ENCODE measurements at regions not wholly inside any gene's neighbourhood (a gene's known extent, or its start where the extent isn't known, plus 50 kb on each side); places are given as distances from the start of the nearest gene placed in this dataset.

DNA sequence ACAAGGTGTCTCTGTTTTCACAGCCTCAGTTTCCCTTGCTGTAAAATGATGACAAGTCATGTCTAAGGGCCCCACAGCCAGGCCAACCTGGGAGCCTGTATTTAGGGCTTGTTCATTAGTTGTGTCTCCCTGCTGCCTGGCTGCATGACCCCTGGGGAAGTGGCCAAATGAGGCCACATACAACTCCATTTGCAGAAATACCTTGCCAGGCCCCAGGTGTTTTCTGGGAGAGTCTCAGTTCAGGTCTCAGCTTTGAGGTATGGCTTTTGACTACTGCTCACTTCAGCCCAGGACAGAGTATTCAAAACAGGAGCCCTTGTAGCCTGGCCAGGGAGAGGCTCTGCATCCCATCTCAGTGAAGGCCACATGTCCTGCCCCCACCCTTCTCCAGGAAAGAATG lies 202.5 kb upstream of the MAMLD1 start (continued):
- TF ChIP-seq POLR2AphosphoS5 (IDR thresholded peaks at IDR 0.05; ENCODE audit: low read depth, low read length) (no peak), SNRNP70 (IDR thresholded peaks at IDR 0.05; ENCODE audit: low read depth, low read length) (no peak), ZNF180 (CRISPR knock-in tag; IDR thresholded peaks at IDR 0.05; ENCODE audit: borderline replicate concordance, low read depth) (no peak), ARNTL (CRISPR knock-in tag; IDR thresholded peaks at IDR 0.05) (no peak), ZNF75D (CRISPR knock-in tag; IDR thresholded peaks at IDR 0.05; ENCODE audit: borderline replicate concordance) (no peak), TEAD2 (CRISPR knock-in tag; IDR thresholded peaks at IDR 0.05) (no peak)
- TF ChIP-seq, protein P1, sequence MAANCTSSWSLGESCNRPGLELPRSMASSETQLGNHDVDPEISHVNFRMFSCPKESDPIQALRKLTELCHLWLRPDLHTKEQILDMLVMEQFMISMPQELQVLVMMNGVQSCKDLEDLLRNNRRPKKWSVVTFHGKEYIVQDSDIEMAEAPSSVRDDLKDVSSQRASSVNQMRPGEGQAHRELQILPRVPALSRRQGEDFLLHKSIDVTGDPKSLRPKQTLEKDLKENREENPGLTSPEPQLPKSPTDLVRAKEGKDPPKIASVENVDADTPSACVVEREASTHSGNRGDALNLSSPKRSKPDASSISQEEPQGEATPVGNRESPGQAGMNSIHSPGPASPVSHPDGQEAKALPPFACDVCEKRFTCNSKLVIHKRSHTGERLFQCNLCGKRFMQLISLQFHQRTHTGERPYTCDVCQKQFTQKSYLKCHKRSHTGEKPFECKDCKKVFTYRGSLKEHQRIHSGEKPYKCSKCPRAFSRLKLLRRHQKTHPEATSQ (CRISPR knock-in tag; IDR thresholded peaks at IDR 0.05; ENCODE audit: borderline replicate concordance) = no peak

DNA sequence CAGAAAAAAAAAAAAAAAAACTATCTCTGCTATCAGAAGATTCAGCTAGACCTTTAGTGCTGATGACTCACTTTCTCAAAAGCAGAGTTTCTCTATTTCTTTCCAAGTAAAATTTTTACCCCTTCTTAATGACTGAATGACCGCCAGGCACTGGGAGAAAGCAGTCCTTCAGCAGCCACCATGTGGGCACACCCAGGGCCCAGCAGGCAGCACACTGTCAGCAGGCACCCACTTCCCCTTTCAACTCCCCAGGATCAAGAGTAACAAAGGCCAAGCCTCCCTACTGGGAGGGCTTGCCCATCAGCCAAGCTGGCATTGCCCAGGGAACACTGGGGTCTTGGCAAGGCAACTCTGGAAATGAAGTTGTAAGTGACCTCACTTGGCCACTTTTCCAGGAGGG lies 201.9 kb upstream of the MAMLD1 start:
- Histone ChIP-seq H3K4me1 (ENCODE audit: insufficient read depth, low read length) (no peaks in the 10 kb centered on the region), H3K4me3 (replicated peaks in 1 of 3; ENCODE audit: insufficient read depth in 1 of 3, low read depth in 2 of 3, low read length in 3 of 3) (no peak overlapping the region), H4K20me1 (ENCODE audit: insufficient read depth, low read length) (no peaks in the 10 kb centered on the region), H3K36me3 (replicated peaks in 1 of 2; ENCODE audit: control insufficient read depth in 1 of 2, insufficient read depth in 2 of 2, low read length in 2 of 2) (no peaks in the 10 kb centered on the region), H3K79me2 (ENCODE audit: insufficient read depth, low read length) (no peaks in the 10 kb centered on the region), H2AFZ (ENCODE audit: low read length) (no peak overlapping the region), H3K9me3 (ENCODE audit: low read length) (no peaks in the 10 kb centered on the region), H3K27ac (ENCODE audit: extremely low read length, insufficient read depth, low read length) (no peak overlapping the region), H3K4me2 (ENCODE audit: low read depth, low read length) (no peak overlapping the region), H3K27me3 (ENCODE audit: control insufficient read depth in 1 of 2, insufficient read depth in 2 of 2, low read length in 2 of 2) (no peaks in the 10 kb centered on the region), H3K9ac (ENCODE audit: insufficient read depth, low read depth, low read length) (no peak overlapping the region)
- BruUV-seq (replicated peaks) = no TSS peak
- in situ Hi-C loops (cut with HindIII; ENCODE audit: extremely low pct_ligation_motif_present, low pct_unique_long_range_greater_than_20kb) = no loop called here
- TF ChIP-seq ZIK1 (CRISPR knock-in tag; IDR thresholded peaks at IDR 0.05; ENCODE audit: borderline replicate concordance, low read depth) (no peak), ERF (CRISPR knock-in tag; IDR thresholded peaks at IDR 0.05) (no peak), ARID2 (CRISPR knock-in tag; IDR thresholded peaks at IDR 0.05; ENCODE audit: borderline replicate concordance) (no peak), CCAR2 (optimal IDR thresholded peaks at IDR 0.05; ENCODE audit: low read depth, low read length) (no peak), ZBTB38 (CRISPR knock-in tag; IDR thresholded peaks at IDR 0.05) (no peak)
- TF ChIP-seq, protein P2, sequence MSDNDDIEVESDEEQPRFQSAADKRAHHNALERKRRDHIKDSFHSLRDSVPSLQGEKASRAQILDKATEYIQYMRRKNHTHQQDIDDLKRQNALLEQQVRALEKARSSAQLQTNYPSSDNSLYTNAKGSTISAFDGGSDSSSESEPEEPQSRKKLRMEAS (IDR thresholded peaks at IDR 0.05) = no peak
- ChIA-PET CTCF (ENCODE audit: low intra/inter-chr PET ratio, low total read pairs) (no interaction called here), POLR2A (no interaction called here)
- FAIRE-seq = no peak
- 13% methylated on average over 1 of the region's 1 CpG for WGBS (ENCODE audit: low lambda C conversion rate)
- intact Hi-C loops (cut with micrococcal nuclease; ENCODE audit: unreplicated experiment) = no loop called here
- DNase-seq (ENCODE audit: low spot score) = no peak
- no peak for ATAC-seq

Data from HepG2 (cell line).